K562 (cell line): ENCODE measurements at regions not wholly inside any gene's neighbourhood (a gene's known extent, or its start where the extent isn't known, plus 50 kb on each side); places are given as distances from the start of the nearest gene placed in this dataset.
A peak's percentile ranks its signal among the peaks of the same experiment; 100 is the strongest.

ENCODE experiments used
- ATAC-seq: fragments of 200-7000 bp; cut with Tn5 transposase; 3 replicates; pipeline ENCODE4 v1.9.1; 2020; ENCODE audit warnings: moderate library complexity
- BruUV-seq: library from RNA; stranded (reverse); fragments of 400-500 nt; replicated peaks from 2 replicates; lab custom pipeline; 2021; lab: Mats Ljungman, UMichigan
- CTCF ChIA-PET: fragments of 300-600 bp; formaldehyde crosslinking; extraction: SDS; loops from one replicate; lab custom pipeline; 2021; ENCODE audit warnings: low intra/inter-chr PET ratio; lab: Yijun Ruan, JAX
- POLR2A ChIA-PET: fragments of 300-600, 350-650 bp; sonication (Branson Sonifier 250); formaldehyde crosslinking; extraction: SDS; loops from one replicate; lab custom pipeline; 2021; ENCODE audit warnings: antibody characterized with exemption, inconsistent platforms; lab: Yijun Ruan, JAX
- DNase-seq, 4 experiments: peaks; one replicate each; pipeline versions ENCODE4 v3.0.0 to v3.0.0-alpha.2; 2011 to 2018; ENCODE audit warnings: low spot score in 3 of 4, mixed read lengths in 3 of 4; ENCODE audit errors: extremely low read depth in 1 of 4
- FAIRE-seq: peaks from 2 replicates; lab custom pipeline; 2011; peaks lifted over from hg19 to GRCh38; lab: Jason Lieb, UNC
- H2AFZ ChIP-seq: 2 replicates; pipeline ENCODE4 v1.6.0; 2011; ENCODE audit warnings: low read depth, low read length, control low read depth, inconsistent platforms
- H3K27ac ChIP-seq: fragments of 200-600 bp; 3 replicates; pipeline ENCODE4 v1.8.0; 2011; ENCODE audit warnings: low read depth, mild to moderate bottlenecking, control low read depth, inconsistent platforms, low read length, moderate library complexity, mixed read lengths; ENCODE audit errors: extremely low read depth
- H3K27me3 ChIP-seq, 2 experiments: fragments of 300-600 bp in 1 of 2; 2 replicates in 1 of 2; 3 replicates in 1 of 2; pipeline versions ENCODE4 v1.6.0 to v1.8.0; 2011; ENCODE audit warnings: inconsistent platforms in 2 of 2, low read length in 2 of 2, mild to moderate bottlenecking in 1 of 2, mixed read lengths in 1 of 2, moderate library complexity in 1 of 2; ENCODE audit not compliant: control insufficient read depth in 2 of 2, insufficient read depth in 2 of 2
- H3K36me3 ChIP-seq: fragments of 300-600 bp; 3 replicates; pipeline ENCODE4 v1.8.0; 2011; ENCODE audit warnings: mild to moderate bottlenecking, low read length, inconsistent platforms; ENCODE audit not compliant: control insufficient read depth, insufficient read depth
- H3K4me1 ChIP-seq, 2 experiments: fragments of 200-600 bp in 1 of 2; replicated peaks in 1 of 2; 2 replicates in 1 of 2; 3 replicates in 1 of 2; pipeline versions ENCODE4 v1.5.1 to v1.8.0; 2011; ENCODE audit warnings: inconsistent platforms in 2 of 2, low read length in 2 of 2, mild to moderate bottlenecking in 1 of 2, mixed read lengths in 1 of 2, moderate library complexity in 1 of 2; ENCODE audit not compliant: control insufficient read depth in 2 of 2, insufficient read depth in 2 of 2
- H3K4me2 ChIP-seq: 2 replicates; pipeline ENCODE4 v1.6.1; 2011; ENCODE audit warnings: low read length, control low read depth, inconsistent platforms, mixed read lengths; ENCODE audit not compliant: insufficient read depth
- H3K4me3 ChIP-seq: fragments of 200-600 bp; sonication (generic), shearing (Covaris generic); 2 replicates; pipeline ENCODE4 v1.5.1; 2016; ENCODE audit warnings: control low read depth, inconsistent platforms
- H3K79me2 ChIP-seq: fragments of 200-600 bp; 3 replicates; pipeline ENCODE4 v1.8.0; 2011; ENCODE audit warnings: low read length, inconsistent platforms; ENCODE audit not compliant: control insufficient read depth, insufficient read depth
- H3K9ac ChIP-seq, 2 experiments: 2 replicates each; pipeline versions ENCODE4 v1.6.0 to v1.6.1; 2011; ENCODE audit warnings: low read depth in 2 of 2, low read length in 2 of 2, control low read depth in 1 of 2, inconsistent platforms in 1 of 2, mild to moderate bottlenecking in 1 of 2, mixed read lengths in 1 of 2; ENCODE audit not compliant: insufficient read depth in 1 of 2
- H3K9me1 ChIP-seq: one replicate; pipeline ENCODE4 v1.6.0; 2011; ENCODE audit warnings: inconsistent platforms, mild to moderate bottlenecking, low read length, moderate library complexity; ENCODE audit not compliant: control insufficient read depth, insufficient read depth
- H3K9me3 ChIP-seq: replicated peaks from 2 replicates; pipeline ENCODE4 v1.5.1; 2011; ENCODE audit warnings: low read depth, low read length, inconsistent platforms; ENCODE audit not compliant: control insufficient read depth, insufficient read depth
- H4K20me1 ChIP-seq: replicated peaks from 2 replicates; pipeline ENCODE4 v1.6.1; 2011; ENCODE audit warnings: low read length, inconsistent platforms, mixed read lengths; ENCODE audit not compliant: control insufficient read depth, insufficient read depth
- FIP1L1 ChIP-seq: fragments of 200-400 bp; formaldehyde crosslinking; IDR thresholded peaks from 2 replicates; pipeline ENCODE4 v1.6.1; 2018; ENCODE audit warnings: mild to moderate bottlenecking, low read depth, low read length; ENCODE audit not compliant: poor library complexity, severe bottlenecking
- MTA1 ChIP-seq: fragments of 450-650 bp; IDR thresholded peaks from 2 replicates; pipeline ENCODE4 v1.6.1; 2017; ENCODE audit warnings: borderline replicate concordance
- PCBP2 ChIP-seq: fragments of 200-400 bp; formaldehyde crosslinking; IDR thresholded peaks from 2 replicates; pipeline ENCODE4 v1.6.1; 2018; ENCODE audit warnings: low read length, low read depth, mild to moderate bottlenecking, moderate library complexity; ENCODE audit not compliant: poor library complexity, severe bottlenecking
- SMAD3 ChIP-seq: fragments of 450-650 bp; formaldehyde crosslinking; conservative IDR thresholded peaks from 2 replicates; pipeline ENCODE4 v1.4.0; 2020; ENCODE audit warnings: mild to moderate bottlenecking
- ZFPM2 ChIP-seq: fragments of 250-450 bp; sonication (Bioruptor Pico); IDR thresholded peaks from 2 replicates; pipeline ENCODE4 v1.5.1; 2022; ENCODE audit warnings: mild to moderate bottlenecking
- WGBS: fragments of 100-300 bp; shearing (Covaris generic); methylation state at CpG from one replicate; pipeline ENCODE4 v1.1.6; 2016; ENCODE audit warnings: low coverage, mixed read lengths; ENCODE audit not compliant: insufficient coverage; ENCODE audit errors: missing lambda C conversion rate; 5-methylcytosine and 5-hydroxymethylcytosine counted together
- in situ Hi-C: fragments of 300-500 bp; cut with MboI; formaldehyde crosslinking; loops from 4 replicates; pipeline ENCODE4 v1.15.0; 2018; ENCODE audit warnings: inconsistent platforms, mixed read lengths
- intact Hi-C: fragments of 100-400 bp; cut with micrococcal nuclease; formaldehyde crosslinking; loops from 2 replicates; pipeline ENCODE4 v1.14.2; 2022
- TF ChIP-seq, protein P1 (sequence below): fragments of 250-450 bp; sonication (Bioruptor Pico); IDR thresholded peaks from 2 replicates; pipeline ENCODE4 v1.5.0; 2021; ENCODE audit warnings: mild to moderate bottlenecking, borderline replicate concordance

GRCh38 chr3:31455524-31455923 lies 77.2 kb upstream of the STT3B start:
- ATAC-seq, result peak; percentile 9
- Histone ChIP-seq H3K79me2 (no peaks in the 10 kb centered on the region), H3K27me3 (peaks cover 16 to 21% of the 10 kb centered on the region in 2 experiments), H3K36me3 (no peaks in the 10 kb centered on the region), H3K9ac (no peak overlapping the region), H3K27ac (no peak overlapping the region), H2AFZ (peak overlapping the region; percentile 38; the same call in 1 of the 2 replicates), H4K20me1 (no peaks in the 10 kb centered on the region), H3K4me3 (no peak overlapping the region), H3K4me1 (peaks cover 3 to 6% of the 10 kb centered on the region in 2 experiments; a peak in 3 of 5 replicates), H3K9me3 (no peaks in the 10 kb centered on the region), H3K9me1 (no peaks in the 10 kb centered on the region), H3K4me2 (no peak overlapping the region)
- ChIA-PET CTCF (no interaction called here), POLR2A (interaction anchor here (0.7 to 1.4 kb wide), 5 partner anchors 10 to 77 kb away, joined by 3 to 4 read pairs (median 3); partner anchors contain the start of gene STT3B)
- FAIRE-seq, result no peak
- DNase-seq, result no peak
- intact Hi-C loops, result loop anchor here (10.0 kb wide), 1 partner anchor 309 kb away; no protein-coding TSS in a partner anchor
- no TSS peak for BruUV-seq
- TF ChIP-seq PCBP2 (no peak), FIP1L1 (no peak), ZFPM2 (no peak), SMAD3 (no peak), MTA1 (no peak)
- in situ Hi-C loops, result no loop called here
- 11% methylated on average over 5 of the region's 5 CpGs for WGBS

- BruUV-seq, result no TSS peak
- Histone ChIP-seq H3K36me3 (no peaks in the 10 kb centered on the region), H3K4me3 (no peak overlapping the region), H4K20me1 (no peaks in the 10 kb centered on the region), H2AFZ (peak overlapping the region; percentile 46; the same call in 1 of the 2 replicates), H3K9ac (no peak overlapping the region), H3K79me2 (no peaks in the 10 kb centered on the region), H3K4me1 (peaks cover 3 to 9% of the 10 kb centered on the region in 2 experiments; a peak in 3 of 5 replicates), H3K27me3 (peaks cover 16 to 21% of the 10 kb centered on the region in 2 experiments), H3K9me1 (no peaks in the 10 kb centered on the region), H3K9me3 (no peaks in the 10 kb centered on the region), H3K4me2 (no peak overlapping the region), H3K27ac (no peak overlapping the region)
- POLR2A ChIA-PET, result interaction anchor here (0.8 to 1.2 kb wide), 2 partner anchors 12 to 13 kb away, joined by 3 to 4 read pairs; no protein-coding TSS in a partner anchor
- intact Hi-C loops (loop anchor here (10.0 kb wide), 1 partner anchor 308 kb away; no protein-coding TSS in a partner anchor), in situ Hi-C loops (no loop called here)
- 5% methylated on average over 3 of the region's 3 CpGs for WGBS
- peak in 1 of 4 experiments; percentile 19 for DNase-seq
- no peak for ATAC-seq
- CTCF ChIA-PET, result no interaction called here
- FAIRE-seq, result no peak
- TF ChIP-seq, protein P1, sequence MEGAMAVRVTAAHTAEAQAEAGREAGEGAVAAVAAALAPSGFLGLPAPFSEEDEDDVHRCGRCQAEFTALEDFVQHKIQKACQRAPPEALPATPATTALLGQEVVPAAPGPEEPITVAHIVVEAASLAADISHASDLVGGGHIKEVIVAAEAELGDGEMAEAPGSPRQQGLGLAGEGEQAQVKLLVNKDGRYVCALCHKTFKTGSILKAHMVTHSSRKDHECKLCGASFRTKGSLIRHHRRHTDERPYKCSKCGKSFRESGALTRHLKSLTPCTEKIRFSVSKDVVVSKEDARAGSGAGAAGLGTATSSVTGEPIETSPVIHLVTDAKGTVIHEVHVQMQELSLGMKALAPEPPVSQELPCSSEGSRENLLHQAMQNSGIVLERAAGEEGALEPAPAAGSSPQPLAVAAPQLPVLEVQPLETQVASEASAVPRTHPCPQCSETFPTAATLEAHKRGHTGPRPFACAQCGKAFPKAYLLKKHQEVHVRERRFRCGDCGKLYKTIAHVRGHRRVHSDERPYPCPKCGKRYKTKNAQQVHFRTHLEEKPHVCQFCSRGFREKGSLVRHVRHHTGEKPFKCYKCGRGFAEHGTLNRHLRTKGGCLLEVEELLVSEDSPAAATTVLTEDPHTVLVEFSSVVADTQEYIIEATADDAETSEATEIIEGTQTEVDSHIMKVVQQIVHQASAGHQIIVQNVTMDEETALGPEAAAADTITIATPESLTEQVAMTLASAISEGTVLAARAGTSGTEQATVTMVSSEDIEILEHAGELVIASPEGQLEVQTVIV, result no peak
Measured at GRCh38 chr3:31456373-31456772, 76.4 kb upstream of the STT3B start.
